ENCODE measurements at regions not wholly inside any gene's neighbourhood (a gene's known extent, or its start where the extent isn't known, plus 50 kb on each side); places are given as distances from the start of the nearest gene placed in this dataset.

DNA sequence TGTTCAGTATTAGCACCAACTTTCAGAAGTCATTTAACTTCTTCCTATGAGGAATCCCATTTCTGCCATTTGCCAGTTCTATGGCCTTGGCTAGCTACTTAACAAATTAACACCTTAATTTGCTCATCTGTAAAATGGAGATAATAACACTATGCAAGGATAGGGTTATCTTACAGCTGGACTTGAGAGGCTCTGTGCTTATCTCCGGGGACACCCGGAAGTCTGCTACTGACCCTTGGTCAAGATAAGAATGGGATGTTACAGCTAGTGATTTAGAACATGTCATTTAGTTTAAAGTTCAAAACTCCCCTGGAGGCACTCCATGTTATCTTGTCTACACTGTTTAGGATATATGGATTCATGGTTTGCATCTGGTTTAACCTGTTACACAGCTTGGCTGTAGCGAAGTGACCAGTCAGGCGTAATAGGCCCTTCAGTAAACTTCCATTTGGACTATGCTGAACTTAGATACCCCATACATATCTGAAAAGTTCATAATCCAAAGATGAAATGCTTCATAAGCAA is 156.0 kb upstream of the CD96 start:
- H3K27me3 ChIP-seq (ENCODE audit: control insufficient read depth in 4 of 4, insufficient read depth in 4 of 4, low read length in 3 of 4) = no peaks in the 10 kb centered on the region
- DNase-seq (ENCODE audit: low spot score) = no peak
- 72% methylated on average over 4 of the region's 4 CpGs for WGBS

DNA sequence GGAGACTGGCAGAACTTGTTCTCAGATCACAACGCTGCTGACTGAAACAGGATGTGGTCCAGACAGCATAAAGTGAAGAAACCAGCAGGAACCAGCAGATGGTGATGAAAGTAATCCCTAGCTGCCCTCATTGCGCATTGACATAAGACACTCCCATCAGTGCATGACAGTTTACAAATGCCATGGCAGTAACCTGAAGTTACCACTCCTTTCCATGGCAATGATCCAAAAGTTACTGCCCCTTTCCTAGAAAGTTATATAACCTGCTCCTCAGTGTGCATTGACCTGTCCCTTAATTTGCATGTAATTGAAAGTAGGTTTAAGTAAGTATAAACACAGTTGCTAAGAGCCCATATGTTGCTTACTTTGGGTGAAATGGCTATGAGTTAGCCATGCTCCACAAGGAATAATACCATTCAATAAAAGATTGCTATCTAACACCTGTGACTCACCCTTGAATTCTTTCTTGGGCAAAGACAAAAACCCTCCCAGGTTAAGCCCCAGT is 149.1 kb upstream of the CD96 start:
- WGBS = 77% methylated on average over 2 of the region's 2 CpGs
- DNase-seq (ENCODE audit: low spot score) = no peak

More for the DNA sequence above, 156.0 kb upstream of the CD96 start:
- Histone ChIP-seq H3K4me1 (ENCODE audit: control insufficient read depth in 4 of 4, insufficient read depth in 4 of 4, low read length in 3 of 4) (no peaks in the 10 kb centered on the region), H3K27ac (ENCODE audit: low read depth in 1 of 2, low read length in 2 of 2) (no peak overlapping the region), H3K9me3 (ENCODE audit: control insufficient read depth in 4 of 4, low read length in 3 of 4) (no peaks in the 10 kb centered on the region), H3K4me3 (ENCODE audit: low read depth in 1 of 3, low read length in 3 of 3) (no peak overlapping the region), H3K9ac (ENCODE audit: low read depth in 1 of 2, low read length in 2 of 2) (no peak overlapping the region), H3K36me3 (ENCODE audit: control insufficient read depth in 4 of 4, insufficient read depth in 3 of 4, low read depth in 1 of 4, low read length in 3 of 4) (no peaks in the 10 kb centered on the region)
- TF ChIP-seq, protein P1, sequence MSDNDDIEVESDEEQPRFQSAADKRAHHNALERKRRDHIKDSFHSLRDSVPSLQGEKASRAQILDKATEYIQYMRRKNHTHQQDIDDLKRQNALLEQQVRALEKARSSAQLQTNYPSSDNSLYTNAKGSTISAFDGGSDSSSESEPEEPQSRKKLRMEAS (IDR thresholded peaks at IDR 0.05) = no peak
- TF ChIP-seq, protein P2, sequence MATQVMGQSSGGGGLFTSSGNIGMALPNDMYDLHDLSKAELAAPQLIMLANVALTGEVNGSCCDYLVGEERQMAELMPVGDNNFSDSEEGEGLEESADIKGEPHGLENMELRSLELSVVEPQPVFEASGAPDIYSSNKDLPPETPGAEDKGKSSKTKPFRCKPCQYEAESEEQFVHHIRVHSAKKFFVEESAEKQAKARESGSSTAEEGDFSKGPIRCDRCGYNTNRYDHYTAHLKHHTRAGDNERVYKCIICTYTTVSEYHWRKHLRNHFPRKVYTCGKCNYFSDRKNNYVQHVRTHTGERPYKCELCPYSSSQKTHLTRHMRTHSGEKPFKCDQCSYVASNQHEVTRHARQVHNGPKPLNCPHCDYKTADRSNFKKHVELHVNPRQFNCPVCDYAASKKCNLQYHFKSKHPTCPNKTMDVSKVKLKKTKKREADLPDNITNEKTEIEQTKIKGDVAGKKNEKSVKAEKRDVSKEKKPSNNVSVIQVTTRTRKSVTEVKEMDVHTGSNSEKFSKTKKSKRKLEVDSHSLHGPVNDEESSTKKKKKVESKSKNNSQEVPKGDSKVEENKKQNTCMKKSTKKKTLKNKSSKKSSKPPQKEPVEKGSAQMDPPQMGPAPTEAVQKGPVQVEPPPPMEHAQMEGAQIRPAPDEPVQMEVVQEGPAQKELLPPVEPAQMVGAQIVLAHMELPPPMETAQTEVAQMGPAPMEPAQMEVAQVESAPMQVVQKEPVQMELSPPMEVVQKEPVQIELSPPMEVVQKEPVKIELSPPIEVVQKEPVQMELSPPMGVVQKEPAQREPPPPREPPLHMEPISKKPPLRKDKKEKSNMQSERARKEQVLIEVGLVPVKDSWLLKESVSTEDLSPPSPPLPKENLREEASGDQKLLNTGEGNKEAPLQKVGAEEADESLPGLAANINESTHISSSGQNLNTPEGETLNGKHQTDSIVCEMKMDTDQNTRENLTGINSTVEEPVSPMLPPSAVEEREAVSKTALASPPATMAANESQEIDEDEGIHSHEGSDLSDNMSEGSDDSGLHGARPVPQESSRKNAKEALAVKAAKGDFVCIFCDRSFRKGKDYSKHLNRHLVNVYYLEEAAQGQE (IDR thresholded peaks at IDR 0.05) = no peak
- TF ChIP-seq, protein P3, sequence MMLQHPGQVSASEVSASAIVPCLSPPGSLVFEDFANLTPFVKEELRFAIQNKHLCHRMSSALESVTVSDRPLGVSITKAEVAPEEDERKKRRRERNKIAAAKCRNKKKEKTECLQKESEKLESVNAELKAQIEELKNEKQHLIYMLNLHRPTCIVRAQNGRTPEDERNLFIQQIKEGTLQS (IDR thresholded peaks at IDR 0.05) = no peak
- TF ChIP-seq FOXA1 (IDR thresholded peaks at IDR 0.05) (no peak), RAD21 (IDR thresholded peaks at IDR 0.05) (no peak), GABPA (IDR thresholded peaks at IDR 0.05 in 1 of 2, conservative IDR thresholded peaks at IDR 0.05 in 1 of 2) (no peak)
- TF ChIP-seq, protein P4, sequence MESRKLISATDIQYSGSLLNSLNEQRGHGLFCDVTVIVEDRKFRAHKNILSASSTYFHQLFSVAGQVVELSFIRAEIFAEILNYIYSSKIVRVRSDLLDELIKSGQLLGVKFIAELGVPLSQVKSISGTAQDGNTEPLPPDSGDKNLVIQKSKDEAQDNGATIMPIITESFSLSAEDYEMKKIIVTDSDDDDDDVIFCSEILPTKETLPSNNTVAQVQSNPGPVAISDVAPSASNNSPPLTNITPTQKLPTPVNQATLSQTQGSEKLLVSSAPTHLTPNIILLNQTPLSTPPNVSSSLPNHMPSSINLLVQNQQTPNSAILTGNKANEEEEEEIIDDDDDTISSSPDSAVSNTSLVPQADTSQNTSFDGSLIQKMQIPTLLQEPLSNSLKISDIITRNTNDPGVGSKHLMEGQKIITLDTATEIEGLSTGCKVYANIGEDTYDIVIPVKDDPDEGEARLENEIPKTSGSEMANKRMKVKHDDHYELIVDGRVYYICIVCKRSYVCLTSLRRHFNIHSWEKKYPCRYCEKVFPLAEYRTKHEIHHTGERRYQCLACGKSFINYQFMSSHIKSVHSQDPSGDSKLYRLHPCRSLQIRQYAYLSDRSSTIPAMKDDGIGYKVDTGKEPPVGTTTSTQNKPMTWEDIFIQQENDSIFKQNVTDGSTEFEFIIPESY (IDR thresholded peaks at IDR 0.05) = no peak

More for the DNA sequence above, 149.1 kb upstream of the CD96 start:
- H3K27ac ChIP-seq (ENCODE audit: low read depth in 1 of 2, low read length in 2 of 2) = no peak overlapping the region
- H3K9ac ChIP-seq (ENCODE audit: low read depth in 1 of 2, low read length in 2 of 2) = no peak overlapping the region
- H3K36me3 ChIP-seq (ENCODE audit: control insufficient read depth in 4 of 4, insufficient read depth in 3 of 4, low read depth in 1 of 4, low read length in 3 of 4) = no peaks in the 10 kb centered on the region
- H3K9me3 ChIP-seq (ENCODE audit: control insufficient read depth in 4 of 4, low read length in 3 of 4) = peaks cover 0 to 6% (median 0%) of the 10 kb centered on the region in 4 donors
- H3K4me1 ChIP-seq (ENCODE audit: control insufficient read depth in 4 of 4, insufficient read depth in 4 of 4, low read length in 3 of 4) = no peaks in the 10 kb centered on the region
- no peaks in the 10 kb centered on the region for H3K27me3 ChIP-seq (ENCODE audit: control insufficient read depth in 4 of 4, insufficient read depth in 4 of 4, low read length in 3 of 4)
- no peak overlapping the region for H3K4me3 ChIP-seq (ENCODE audit: low read depth in 1 of 3, low read length in 3 of 3)
- TF ChIP-seq HNF4G (IDR thresholded peaks at IDR 0.05) = no peak
- TF ChIP-seq RXRA (IDR thresholded peaks at IDR 0.05) = no peak
- TF ChIP-seq GABPA (IDR thresholded peaks at IDR 0.05 in 1 of 2, conservative IDR thresholded peaks at IDR 0.05 in 1 of 2) = no peak
- no peak for TF ChIP-seq NR2F2 (IDR thresholded peaks at IDR 0.05)
- no peak for TF ChIP-seq JUND (IDR thresholded peaks at IDR 0.05)
- TF ChIP-seq, protein P2 (IDR thresholded peaks at IDR 0.05) = no peak
- TF ChIP-seq, protein P3 (IDR thresholded peaks at IDR 0.05) = no peak
- TF ChIP-seq, protein P1 (IDR thresholded peaks at IDR 0.05) = no peak
- TF ChIP-seq, protein P5, sequence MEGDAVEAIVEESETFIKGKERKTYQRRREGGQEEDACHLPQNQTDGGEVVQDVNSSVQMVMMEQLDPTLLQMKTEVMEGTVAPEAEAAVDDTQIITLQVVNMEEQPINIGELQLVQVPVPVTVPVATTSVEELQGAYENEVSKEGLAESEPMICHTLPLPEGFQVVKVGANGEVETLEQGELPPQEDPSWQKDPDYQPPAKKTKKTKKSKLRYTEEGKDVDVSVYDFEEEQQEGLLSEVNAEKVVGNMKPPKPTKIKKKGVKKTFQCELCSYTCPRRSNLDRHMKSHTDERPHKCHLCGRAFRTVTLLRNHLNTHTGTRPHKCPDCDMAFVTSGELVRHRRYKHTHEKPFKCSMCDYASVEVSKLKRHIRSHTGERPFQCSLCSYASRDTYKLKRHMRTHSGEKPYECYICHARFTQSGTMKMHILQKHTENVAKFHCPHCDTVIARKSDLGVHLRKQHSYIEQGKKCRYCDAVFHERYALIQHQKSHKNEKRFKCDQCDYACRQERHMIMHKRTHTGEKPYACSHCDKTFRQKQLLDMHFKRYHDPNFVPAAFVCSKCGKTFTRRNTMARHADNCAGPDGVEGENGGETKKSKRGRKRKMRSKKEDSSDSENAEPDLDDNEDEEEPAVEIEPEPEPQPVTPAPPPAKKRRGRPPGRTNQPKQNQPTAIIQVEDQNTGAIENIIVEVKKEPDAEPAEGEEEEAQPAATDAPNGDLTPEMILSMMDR (IDR thresholded peaks at IDR 0.05; ENCODE audit: low read depth, low read length, missing input control) = no peak
